HG03442 (cell line): ENCODE measurements at regions not wholly inside any gene's neighbourhood (a gene's known extent, or its start where the extent isn't known, plus 50 kb on each side); places are given as distances from the start of the nearest gene placed in this dataset.

Experiments
- ATAC-seq: cut with Tn5 transposase; IDR thresholded peaks from one replicate; pipeline ENCODE4 v1.9.1; 2021; ENCODE audit warnings: mild to moderate bottlenecking, moderate library complexity; ENCODE audit not compliant: unreplicated experiment

DNA sequence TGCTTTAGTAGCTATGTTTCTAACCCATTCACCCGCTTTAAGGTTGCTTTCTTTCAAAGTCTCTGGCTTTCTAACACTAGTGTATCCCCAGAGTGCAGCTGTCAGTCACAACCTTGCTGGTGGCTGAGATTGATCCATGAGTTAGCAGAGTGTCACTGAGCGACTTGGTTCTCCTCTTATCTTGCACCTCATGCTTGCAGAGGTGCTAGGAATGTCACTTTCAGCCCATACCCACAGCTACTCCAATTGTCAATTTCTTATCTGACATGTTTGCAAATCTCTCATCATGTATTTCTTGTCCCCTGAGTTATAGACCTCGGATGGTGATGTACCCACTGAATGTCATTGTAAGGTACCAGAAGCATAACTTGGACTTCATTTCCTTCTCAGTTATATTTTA lies 1110.2 kb downstream of the GALC start:
- no peak for ATAC-seq

DNA sequence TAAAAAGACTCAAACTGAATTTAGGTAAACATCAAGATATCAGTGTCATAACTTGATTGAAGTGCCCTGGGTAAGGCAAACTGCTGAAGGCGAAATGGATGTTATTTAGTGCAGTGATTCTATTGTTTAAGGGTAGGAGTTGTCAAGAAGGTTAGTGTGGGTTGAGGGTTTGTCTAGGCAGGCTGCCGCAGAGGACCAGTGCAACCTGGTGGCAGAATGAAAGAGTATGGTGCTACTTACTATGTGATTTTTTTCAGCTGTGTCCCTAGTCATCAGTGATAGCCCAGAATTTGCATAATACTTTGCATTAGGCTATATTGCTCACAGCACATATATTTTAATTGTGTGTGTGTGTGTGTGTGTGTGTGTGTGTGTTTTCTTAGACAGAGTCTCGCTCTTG lies 1127.0 kb downstream of the GALC start:
- no peak for ATAC-seq

DNA sequence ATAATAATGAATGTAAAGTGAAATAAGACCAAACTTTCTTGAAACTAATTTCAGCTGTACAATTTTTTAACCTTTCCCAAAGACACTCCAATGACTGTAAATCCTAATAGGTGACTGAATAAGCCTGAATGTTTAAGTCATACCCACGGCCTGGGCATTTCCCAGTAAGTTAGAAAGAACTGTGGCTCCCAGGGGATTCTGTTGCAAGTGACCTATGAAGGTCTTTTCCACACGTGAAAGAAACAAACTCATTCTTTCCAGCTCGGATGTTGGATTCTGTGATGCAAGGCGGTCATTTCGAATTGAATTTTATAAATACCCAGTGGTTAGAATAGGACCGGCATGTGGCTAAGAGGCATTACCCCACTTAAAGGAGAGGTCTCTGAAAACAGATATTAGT lies 1134.4 kb downstream of the GALC start:
- no peak for ATAC-seq

DNA sequence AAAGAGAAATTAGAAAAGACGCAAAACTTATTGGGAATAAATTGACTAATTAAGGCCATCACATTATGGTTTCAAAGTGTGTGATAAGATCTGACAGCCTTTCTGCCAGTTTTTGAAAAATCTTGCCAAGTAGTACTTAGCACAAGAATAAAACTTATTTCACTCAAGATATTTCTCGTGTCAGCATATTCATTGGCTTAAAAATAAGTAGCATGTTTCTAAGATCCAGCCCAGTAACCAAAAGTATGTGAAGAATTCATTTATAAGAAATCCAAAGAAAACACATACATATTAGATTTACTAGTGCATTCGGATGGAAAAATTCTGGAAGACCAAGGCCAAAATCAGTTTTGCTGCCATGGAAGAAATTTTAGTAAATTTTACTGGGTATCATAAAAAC lies 1135.0 kb downstream of the GALC start:
- no peak for ATAC-seq

DNA sequence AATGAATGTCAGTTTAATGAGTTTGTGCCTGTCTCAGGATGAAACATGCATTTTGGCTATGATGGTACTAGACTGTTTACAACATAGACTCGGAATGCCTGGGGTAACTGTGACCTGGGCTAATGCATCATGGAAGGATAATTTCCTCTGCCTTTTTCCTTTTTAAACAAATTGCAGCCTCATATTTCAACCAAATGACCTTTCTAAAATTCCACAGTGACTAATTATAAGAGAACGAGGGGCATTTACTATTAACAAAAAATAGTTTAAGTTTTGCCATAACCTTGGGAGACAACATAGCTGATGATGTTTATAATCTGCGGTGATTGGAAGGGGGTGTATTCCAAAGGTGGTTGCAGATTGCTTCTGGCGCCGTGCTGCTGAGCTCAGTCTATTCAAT lies 1140.5 kb downstream of the GALC start:
- ATAC-seq: no peak

DNA sequence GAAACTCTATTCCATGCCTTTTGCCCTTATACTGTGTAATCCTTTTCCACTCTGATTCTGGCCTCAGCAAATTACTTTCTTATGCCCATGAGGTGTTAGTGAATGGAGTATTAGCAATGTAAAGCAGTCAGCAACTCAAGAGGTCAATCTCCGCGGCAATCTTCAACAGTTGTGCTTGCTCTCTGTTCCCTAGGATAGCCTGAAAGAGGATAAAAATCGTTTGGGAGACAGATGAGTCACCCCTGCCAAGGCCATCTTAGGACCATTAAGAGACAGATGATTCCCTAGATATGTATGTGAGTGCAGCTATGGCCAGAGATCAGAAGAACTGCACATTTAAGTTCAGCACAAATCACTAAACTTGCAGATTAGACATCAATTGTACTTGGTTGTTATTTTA lies 1145.8 kb downstream of the GALC start:
- ATAC-seq: no peak

DNA sequence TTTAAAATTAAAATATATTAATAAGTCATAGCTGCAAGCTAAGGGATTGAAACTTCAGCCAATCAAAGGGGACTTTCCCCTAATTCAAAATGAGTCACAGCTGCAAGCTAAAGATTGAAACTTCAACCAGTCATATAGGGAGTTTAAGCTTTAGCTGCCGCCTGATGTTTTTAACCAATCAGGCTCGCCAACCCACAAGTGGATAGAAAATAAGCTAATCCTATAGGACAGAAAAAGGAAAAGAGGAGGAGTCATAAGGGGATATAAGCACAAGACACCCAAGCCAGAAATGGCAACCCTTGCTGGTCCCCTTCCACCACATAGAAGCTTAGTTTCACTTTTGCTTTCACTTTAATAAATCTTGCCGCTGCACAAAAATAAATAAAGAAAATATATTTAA lies 1154.6 kb downstream of the GALC start:
- ATAC-seq: no peak

DNA sequence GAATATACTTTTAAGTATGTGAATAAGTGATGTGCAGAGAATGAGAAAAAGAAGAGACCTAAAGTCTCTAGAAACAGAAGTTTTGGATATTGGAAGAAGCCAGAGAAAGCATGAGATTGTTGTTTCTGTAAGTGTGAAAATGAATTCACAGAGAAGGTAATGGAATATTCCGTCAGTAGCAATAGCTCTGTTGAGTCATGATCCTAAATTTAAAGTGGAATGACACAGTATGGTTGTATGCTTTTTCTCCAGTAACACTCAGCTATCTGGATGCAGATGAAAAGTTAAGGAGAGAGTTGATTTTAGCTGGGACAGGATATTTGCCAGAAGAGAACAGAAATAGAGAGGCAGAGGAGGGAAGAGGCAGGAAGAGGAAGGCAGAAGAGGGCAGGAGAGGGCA lies 1166.3 kb downstream of the GALC start:
- ATAC-seq: no peak

DNA sequence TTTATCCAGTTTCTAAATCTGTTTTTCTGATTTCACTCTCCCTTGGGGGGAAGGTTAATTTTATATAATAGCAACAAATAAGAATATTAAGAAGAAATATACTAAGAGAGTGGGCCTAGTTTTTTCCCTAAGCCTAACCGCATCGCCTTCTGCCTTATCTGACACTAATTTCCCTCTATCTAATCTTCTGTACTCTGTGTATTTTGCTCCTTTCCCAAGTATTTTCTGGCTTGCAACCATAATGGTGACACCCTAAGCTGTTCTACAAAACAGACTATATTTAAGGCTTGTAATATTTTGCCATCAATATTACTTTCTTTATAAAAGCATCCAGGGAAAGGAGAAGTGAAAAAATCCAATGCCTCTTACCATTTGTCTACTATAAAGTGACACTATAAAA lies 1168.8 kb downstream of the GALC start:
- ATAC-seq: no peak

DNA sequence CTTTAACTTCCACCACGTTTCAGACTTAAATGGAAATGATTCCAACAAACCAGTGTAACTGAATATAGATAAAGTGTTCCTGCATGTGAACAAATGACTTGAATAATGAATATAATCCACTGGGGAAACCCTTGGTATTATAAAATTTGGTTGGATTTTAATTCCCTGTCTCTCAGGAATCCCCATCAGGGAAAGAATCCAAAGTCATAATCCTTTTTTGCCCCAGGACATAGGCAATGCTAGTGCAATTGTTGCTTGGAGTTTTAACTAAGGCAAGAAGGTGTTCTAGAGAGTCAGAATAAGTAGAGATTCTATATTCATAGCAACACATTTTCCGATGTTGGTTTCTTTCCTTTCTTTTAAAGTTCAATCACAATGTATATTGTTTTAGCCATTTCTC lies 1169.4 kb downstream of the GALC start:
- ATAC-seq: no peak

DNA sequence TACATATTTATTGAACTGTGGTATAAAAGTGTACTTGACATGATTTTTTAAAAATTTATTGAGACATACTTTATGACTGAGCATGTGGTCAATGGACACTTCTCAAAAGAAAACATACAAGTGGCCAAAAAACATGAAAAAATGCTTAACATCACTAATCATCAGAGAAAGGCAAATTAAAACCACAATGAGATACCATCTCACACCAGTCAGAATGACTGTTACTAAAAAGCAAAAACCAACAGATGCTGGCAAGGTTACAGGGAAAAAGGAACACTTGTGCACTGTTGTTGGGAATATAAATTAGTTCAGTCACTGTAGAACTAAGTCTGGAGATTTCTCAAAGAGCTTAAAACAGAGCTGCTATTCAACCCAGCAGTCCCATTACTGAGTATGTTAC lies 1177.6 kb downstream of the GALC start:
- ATAC-seq: no peak

DNA sequence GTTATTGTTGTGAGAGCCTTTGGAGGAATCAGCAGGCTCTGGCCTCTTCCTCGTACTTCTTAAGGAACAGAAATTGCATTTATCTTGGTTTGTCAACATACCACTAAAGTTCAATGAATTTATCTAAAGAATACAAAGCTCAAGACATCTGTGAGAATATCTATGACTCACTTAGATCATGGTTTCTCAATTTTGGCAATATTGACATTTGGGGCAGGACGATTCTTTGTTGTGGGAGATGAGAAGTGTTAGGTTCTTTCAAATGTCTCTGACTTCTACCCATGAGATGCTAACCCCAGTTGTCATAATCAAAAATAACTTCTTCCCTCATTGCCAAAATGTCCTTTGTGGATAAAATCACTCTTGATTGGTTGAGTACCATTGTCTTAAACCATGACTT lies 1190.3 kb downstream of the GALC start:
- no peak for ATAC-seq

DNA sequence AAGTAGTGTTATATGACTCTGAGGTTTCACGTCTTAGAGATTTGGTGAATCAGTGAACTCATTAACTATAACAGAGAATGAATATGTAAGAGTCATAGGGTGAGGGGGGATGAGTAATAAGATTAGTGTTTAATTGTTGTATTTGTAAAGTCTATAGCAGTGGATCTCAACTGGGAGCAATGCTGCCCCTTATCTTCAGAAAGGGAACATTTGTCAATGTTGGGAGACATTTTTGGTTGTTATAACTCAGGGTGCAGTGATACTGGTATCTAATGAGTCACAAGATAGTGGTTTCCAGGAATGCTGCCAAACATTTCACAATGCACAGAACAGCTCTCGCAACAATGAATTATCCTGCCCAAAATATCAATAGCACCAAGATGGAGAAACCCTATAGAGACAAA lies 1193.7 kb downstream of the GALC start:
- ATAC-seq: no peak

DNA sequence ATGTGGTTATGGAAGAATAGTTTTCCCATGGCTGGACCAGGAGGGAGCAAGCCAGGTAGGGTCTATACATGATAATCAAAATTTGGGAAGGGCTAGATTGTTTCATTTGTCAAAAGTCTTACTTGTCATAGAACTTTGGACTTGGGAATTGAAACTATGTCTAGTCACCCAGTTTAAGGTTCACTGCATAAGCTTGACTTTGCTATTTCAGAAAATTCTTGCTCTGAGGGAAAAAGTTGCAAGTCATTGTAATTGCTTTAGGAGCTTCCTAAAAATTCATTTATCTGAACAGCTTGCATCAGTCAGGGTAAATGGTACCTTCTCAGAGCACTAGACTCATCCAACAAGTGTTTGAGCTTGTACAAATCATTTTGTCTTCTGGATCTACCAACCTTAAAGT lies 1194.7 kb downstream of the GALC start:
- ATAC-seq: no peak

DNA sequence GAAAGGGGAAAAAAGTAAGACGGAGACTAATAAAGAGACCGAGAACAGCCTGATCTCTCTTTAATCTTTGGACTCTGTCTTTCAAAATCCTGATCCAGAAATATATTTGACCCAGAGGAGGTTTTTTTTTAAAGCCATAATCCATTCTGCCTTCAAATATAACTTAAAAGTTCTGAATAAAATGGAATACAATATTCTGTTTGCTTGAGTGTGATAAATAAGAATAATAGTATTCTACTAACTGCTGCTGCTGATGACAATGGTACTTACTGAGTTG lies 1196.0 kb downstream of the GALC start:
- no peak for ATAC-seq

DNA sequence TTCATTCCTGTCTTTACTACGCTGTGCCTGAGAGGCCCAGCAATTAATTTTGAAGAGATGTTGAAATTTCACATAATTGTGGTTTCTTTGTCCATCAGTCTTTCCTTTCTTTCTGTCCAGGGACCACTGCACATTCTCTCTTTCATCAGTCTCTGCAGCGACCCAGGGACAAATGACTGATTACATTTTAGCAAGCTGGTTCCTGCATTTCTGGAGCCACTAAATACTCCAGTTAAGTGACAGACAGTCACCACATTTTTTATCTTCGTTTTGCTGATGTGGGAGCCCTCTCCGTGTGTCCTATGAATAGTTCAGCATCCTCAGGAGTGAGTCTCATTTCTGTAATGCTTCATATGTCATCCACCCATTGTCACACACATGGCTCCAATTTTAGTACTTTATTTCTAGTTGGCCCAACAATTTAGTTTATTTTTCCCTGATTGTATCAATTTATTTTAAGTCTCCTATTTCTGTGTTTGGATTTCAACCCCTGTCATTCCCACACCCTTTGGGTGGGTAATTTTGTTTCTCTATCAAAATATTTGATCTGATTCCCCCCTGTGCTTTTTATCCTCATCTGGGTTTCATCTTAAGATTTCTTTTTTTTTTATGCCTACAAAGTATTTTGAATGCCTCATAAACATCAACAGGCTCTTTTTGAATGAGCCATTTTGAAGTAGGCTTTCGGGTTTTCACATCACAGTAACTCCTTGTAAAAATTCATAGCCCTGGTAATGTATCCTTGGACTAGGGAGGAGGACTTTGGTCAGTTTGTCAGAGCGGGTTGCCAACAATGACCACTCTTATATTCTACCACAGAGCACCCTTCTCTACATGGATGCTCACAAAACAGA lies 1196.5 kb downstream of the GALC start:
- no peak for ATAC-seq

DNA sequence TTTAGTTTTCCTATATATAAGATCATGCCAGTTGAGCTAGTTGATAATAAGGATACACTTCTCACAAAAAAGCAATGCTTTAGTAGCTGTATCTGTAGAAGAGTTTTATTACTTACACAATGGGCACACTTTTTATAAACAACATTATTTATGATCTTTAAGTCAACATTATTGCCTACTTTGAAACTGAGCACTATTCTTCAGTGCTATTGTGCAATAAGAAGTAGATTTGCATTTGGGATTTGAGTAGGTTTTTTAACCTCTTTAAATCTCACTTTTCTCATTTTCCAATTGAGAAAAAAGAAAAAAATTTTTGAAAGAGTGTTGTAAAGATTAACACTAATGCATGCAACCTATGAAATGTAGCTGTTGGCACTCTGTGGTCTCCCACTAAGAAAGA lies 1198.3 kb downstream of the GALC start:
- ATAC-seq: no peak

DNA sequence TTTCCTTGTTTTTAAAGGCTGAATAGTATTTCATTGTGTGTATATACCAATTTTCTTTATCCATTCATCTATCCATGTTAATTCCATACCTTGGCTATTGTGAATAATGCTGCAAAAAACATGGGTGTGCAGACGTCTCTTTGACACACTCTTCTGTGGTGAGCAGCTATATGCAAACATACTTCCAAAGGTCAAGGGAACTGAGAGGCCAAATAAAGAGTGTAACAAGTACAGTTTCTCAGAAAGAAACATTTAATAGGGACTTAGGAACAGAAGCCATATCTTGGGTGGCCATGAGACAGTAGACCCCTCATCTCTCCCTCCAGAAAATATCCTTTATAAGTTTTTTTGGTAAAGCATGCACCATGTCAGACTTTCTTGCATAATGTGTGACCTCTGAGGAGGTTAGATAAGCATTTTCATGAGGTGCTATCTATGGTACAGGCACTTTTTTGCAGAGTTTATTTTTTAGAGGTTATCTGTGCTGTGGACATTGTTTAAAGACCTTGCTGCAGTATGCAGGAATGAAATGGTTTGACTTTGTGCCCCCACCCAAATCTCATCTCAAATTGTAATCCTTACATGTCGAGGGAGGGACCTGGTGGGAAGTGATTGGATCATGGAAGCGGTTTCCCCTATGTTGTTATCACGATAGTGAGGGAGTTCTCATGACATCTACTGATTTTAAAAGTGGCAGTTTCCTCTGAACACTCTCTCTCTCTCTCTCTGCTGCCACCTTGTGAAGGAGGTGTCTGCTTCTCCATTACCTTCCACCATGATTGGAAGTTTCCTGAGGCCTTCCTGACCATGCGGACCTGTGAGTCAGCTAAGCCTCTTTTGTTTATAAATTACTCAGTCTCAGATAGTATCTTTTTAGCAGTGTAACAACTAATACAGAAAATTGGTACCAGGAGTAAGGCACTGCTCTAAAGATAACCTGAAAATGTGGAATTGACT lies 1202.3 kb downstream of the GALC start:
- no peak for ATAC-seq

DNA sequence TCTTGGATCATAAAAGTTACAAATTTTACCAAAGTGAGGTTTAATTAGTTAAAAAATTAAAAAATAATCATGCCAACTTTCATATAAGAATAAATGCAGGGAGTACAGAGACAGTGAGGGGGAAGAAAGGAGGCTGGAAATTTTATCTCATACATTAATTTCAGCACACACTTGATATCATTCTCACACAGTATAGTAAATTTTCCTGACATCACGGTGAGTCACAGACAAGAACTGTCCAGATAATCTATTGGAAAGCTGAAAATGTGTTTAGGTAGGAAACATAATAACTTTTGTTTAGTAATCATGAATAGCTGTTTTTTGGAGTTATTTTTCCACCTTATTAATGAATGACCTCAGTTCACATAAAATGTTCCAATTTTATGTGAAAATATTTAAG lies 1204.8 kb downstream of the GALC start:
- no peak for ATAC-seq

DNA sequence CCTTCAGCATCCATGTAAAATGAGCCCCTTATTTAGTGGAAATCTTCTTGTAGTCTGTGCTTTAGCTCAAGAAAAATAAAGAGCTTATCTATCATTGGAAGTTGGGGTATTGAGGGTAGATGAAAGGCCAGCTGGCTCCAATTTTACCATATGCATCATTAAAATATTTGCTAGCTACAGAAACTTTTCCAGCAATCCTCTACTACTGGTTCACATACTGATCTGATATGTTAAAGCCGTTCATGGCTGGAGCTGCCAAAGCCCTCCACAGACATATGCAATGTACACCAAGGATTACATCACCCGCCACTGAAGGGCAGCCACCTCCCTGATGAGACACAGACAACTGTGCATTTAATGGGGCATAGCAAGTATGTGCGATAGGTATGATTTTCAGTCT lies 1205.3 kb downstream of the GALC start:
- ATAC-seq: no peak

DNA sequence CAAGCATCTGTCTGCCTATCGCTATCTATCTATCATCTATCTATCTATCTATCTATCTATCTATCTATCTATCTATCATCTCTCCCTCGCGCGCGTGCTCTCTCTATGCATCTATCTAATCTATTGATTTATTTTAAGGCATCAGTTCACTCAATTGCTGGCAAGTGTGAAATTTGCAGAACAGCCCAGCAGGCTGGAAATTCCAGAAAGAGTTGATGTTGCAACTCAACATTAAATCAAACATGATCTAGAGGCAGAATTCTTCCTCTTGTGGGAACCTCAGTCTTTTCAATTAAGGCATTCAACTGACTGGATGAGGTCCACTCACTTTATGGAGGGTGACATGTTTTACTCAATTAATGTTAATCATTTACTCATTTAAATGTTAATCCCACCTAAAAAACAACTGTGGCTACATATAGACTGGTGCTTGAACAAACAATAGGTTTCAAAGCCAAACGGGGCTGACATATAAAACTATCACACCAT lies 1210.8 kb downstream of the GALC start:
- no peak for ATAC-seq

DNA sequence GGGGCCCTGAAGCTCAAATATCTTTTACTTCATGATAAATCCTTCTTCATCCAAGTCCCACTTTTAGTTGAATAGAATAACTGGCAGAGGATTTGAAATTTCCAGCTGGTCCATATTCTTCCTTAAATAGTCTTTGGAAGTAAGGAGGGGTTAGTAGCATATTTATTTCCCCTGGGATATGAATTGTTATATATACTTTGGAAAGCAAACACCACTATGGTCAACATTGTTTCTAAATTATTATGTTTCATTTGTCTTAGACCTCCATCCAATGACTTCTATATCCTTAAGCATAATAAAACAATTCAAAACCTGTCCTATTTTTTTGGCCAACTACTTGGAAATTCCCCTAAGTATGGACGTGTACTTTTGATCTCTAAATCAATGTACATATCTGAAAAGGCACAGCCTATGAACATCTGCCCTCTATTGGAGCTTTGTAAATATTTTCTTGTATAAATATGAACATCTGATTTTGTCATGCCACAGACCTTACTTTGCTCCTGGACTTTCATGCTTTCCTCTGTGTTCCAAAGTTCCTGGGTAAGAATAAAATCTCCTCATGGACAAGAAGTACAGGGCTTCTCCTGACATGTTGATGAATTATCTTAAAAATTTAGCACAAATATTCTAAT lies 1212.0 kb downstream of the GALC start:
- no peak for ATAC-seq
